ENCODE measurements at regions not wholly inside any gene's neighbourhood (a gene's known extent, or its start where the extent isn't known, plus 50 kb on each side); places are given as distances from the start of the nearest gene placed in this dataset.

GRCh38 chr10:53430974-53431373 is 658.4 kb upstream of the MBL2 start:
- H3K4me3 ChIP-seq, result no peak overlapping the region
- no peak for DNase-seq (ENCODE audit: low spot score)
- H3K4me1 ChIP-seq, result no peaks in the 10 kb centered on the region
- no peaks in the 10 kb centered on the region for H3K27me3 ChIP-seq
- no peak overlapping the region for H3K27ac ChIP-seq
- no peak for TF ChIP-seq CTCF (IDR thresholded peaks at IDR 0.05)
- no peaks in the 10 kb centered on the region for H3K9me3 ChIP-seq
- H3K36me3 ChIP-seq, result no peaks in the 10 kb centered on the region

DNA sequence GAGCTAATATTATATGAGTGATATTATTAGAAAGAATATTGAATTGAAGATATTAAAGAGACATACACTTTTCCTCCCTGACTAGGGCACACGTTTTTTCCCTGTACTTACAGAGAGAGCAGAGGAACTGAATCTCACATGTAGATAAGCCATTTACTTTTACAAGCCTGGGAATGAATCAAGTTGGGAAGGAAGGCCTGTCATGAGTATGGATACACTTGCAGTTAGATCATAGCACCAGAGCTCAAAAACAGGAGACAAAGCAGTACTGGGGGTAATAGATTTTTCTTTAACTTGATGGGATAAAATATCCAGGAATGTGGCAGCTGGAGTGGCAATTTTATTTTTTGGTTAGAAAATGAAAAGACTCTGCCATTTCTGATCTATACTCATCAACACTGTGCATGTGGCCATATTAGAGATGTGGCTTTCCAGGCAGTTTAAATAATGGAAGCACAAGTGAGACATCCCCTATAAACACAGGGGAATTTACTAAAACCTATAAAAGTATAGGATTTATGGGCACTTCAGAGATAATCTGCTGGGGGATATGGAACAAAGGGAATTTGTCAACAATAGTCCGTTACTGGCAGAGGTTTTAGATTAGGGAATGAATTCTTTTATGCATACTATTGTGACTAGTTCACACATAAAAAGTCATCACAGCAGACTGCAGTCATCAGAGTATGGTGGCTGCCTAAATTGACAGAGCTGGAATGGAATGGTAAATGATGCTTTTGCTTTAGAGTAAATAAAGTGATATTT is 657.7 kb upstream of the MBL2 start:
- no peaks in the 10 kb centered on the region for H3K27me3 ChIP-seq
- no peak for DNase-seq (ENCODE audit: low spot score)
- no peaks in the 10 kb centered on the region for H3K36me3 ChIP-seq
- no peaks in the 10 kb centered on the region for H3K4me1 ChIP-seq
- H3K4me3 ChIP-seq, result no peak overlapping the region
- no peak overlapping the region for H3K27ac ChIP-seq
- TF ChIP-seq CTCF (IDR thresholded peaks at IDR 0.05), result no peak
- no peaks in the 10 kb centered on the region for H3K9me3 ChIP-seq

- no peak for TF ChIP-seq CTCF (IDR thresholded peaks at IDR 0.05)
- Histone ChIP-seq H3K36me3 (no peaks in the 10 kb centered on the region), H3K27me3 (no peaks in the 10 kb centered on the region), H3K27ac (no peak overlapping the region), H3K9me3 (no peaks in the 10 kb centered on the region), H3K4me3 (no peak overlapping the region), H3K4me1 (no peaks in the 10 kb centered on the region)
- no peak for DNase-seq (ENCODE audit: low spot score)
Measured at GRCh38 chr10:53422223-53422888, 649.8 kb upstream of the MBL2 start.

GRCh38 chr10:53412651-53413050 is 640.1 kb upstream of the MBL2 start:
- no peaks in the 10 kb centered on the region for H3K36me3 ChIP-seq

DNA sequence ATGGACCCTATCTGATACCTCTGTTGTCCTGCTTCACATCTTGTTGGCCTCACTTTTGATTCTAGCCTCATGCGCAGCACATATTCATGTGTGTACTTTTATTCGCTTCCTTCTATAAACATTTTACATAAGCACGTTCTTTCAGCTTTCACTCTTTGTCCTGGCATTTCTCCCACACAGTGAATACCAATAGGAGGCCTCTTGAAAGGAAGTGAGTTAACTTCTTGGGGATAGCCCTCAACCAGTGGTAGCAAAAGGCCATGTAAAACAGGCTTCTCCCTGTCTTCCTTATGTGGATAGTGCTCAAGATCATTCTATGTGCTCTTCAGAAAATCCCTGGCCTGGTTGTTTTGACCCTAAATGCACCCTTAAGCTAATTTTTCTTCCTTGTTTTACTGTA is 633.9 kb upstream of the MBL2 start:
- peaks cover 0 to 11% of the 10 kb centered on the region in 2 donors for H3K4me1 ChIP-seq
- H3K9me3 ChIP-seq, result no peaks in the 10 kb centered on the region
- H3K4me3 ChIP-seq, result no peak overlapping the region
- H3K27ac ChIP-seq, result no peak overlapping the region
- DNase-seq (ENCODE audit: low spot score), result no peak
- TF ChIP-seq CTCF (IDR thresholded peaks at IDR 0.05), result no peak
- H3K27me3 ChIP-seq, result no peaks in the 10 kb centered on the region
- H3K36me3 ChIP-seq, result no peaks in the 10 kb centered on the region

More at GRCh38 chr10:53412651-53413050, 640.1 kb upstream of the MBL2 start:
- no peak overlapping the region for H3K27ac ChIP-seq
- no peak overlapping the region for H3K4me3 ChIP-seq
- H3K4me1 ChIP-seq, result no peaks in the 10 kb centered on the region
- no peak for TF ChIP-seq CTCF (IDR thresholded peaks at IDR 0.05)
- DNase-seq (ENCODE audit: low spot score), result no peak
- H3K9me3 ChIP-seq, result no peaks in the 10 kb centered on the region
- H3K27me3 ChIP-seq, result no peaks in the 10 kb centered on the region

Measured in right atrium auricular region (tissue), 2 donors.